ENCODE measurements at regions not wholly inside any gene's neighbourhood (a gene's known extent, or its start where the extent isn't known, plus 50 kb on each side); places are given as distances from the start of the nearest gene placed in this dataset.

- H3K4me3 ChIP-seq (ENCODE audit: low read length) = no peak overlapping the region
- no peaks in the 10 kb centered on the region for H3K36me3 Mint-ChIP-seq (ENCODE audit: low read depth)
- H3K9me3 ChIP-seq (ENCODE audit: control insufficient read depth in 1 of 2, insufficient read depth in 1 of 2, low read length in 2 of 2) = peaks cover 0 to 9% of the 10 kb centered on the region in 2 experiments
- intact Hi-C loops (cut with DNase I, micrococcal nuclease) = no loop called here
- no peak for TF ChIP-seq CTCF (IDR thresholded peaks at IDR 0.05)
- CTCF ChIA-PET = no interaction called here
- DNase-seq = no peak
- peaks cover 17% of the 10 kb centered on the region for H3K27me3 Mint-ChIP-seq
- H3K4me3 Mint-ChIP-seq = no peak overlapping the region
- H3K4me1 Mint-ChIP-seq (ENCODE audit: low read depth) = no peaks in the 10 kb centered on the region
- no peak overlapping the region for H3K27ac ChIP-seq (ENCODE audit: low read depth in 1 of 2, low read length in 2 of 2)
- no peak overlapping the region for H3K27ac Mint-ChIP-seq
- ATAC-seq (ENCODE audit: poor library complexity) = no peak
- no peaks in the 10 kb centered on the region for H3K9me3 Mint-ChIP-seq
- H3K4me1 ChIP-seq (ENCODE audit: insufficient read depth, low read length) = no peaks in the 10 kb centered on the region
- POLR2A ChIA-PET = no interaction called here
- no peaks in the 10 kb centered on the region for H3K36me3 ChIP-seq (ENCODE audit: insufficient read depth, low read length)
- H3K27me3 ChIP-seq (ENCODE audit: control insufficient read depth in 1 of 2, insufficient read depth in 2 of 2, low read length in 2 of 2) = no peaks in the 10 kb centered on the region
Observed at GRCh38 chr14:95026851-95027463, 130.4 kb downstream of the DICER1 start.

DNA sequence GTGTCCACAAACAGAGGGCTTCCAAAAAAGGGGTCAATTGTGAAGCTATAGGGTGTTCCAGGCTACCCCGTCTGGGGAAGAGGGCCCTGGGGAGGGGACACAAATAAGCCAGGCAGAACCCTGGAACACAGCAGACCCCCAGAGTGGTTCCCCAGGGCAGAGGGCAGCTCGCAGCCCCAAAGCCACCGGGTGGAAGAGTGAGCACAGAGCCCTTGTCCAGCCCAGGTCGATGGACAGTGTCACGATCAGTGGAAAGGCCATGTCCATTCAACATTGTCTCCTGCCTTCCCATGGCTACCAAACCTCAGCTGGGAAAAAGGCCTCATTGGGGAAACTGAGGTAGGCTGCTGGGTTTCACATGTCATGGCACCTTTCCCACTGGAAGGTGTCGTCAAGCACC lies 131.4 kb downstream of the DICER1 start:
- Histone ChIP-seq H3K4me3 (ENCODE audit: low read length) (no peak overlapping the region), H3K4me1 (ENCODE audit: insufficient read depth, low read length) (no peaks in the 10 kb centered on the region), H3K9me3 (ENCODE audit: control insufficient read depth in 1 of 2, insufficient read depth in 1 of 2, low read length in 2 of 2) (peaks cover 0 to 9% of the 10 kb centered on the region in 2 experiments), H3K27me3 (ENCODE audit: control insufficient read depth in 1 of 2, insufficient read depth in 2 of 2, low read length in 2 of 2) (no peaks in the 10 kb centered on the region), H3K36me3 (ENCODE audit: insufficient read depth, low read length) (no peaks in the 10 kb centered on the region), H3K27ac (ENCODE audit: low read depth in 1 of 2, low read length in 2 of 2) (no peak overlapping the region)
- intact Hi-C loops (cut with DNase I, micrococcal nuclease) = no loop called here
- CTCF ChIA-PET = no interaction called here
- H3K4me3 Mint-ChIP-seq = no peak overlapping the region
- ATAC-seq (ENCODE audit: poor library complexity) = no peak
- H3K27me3 Mint-ChIP-seq = peaks cover 17% of the 10 kb centered on the region
- POLR2A ChIA-PET = no interaction called here
- DNase-seq = no peak
- no peaks in the 10 kb centered on the region for H3K9me3 Mint-ChIP-seq
- H3K36me3 Mint-ChIP-seq (ENCODE audit: low read depth) = no peaks in the 10 kb centered on the region
- peaks cover 2% of the 10 kb centered on the region for H3K4me1 Mint-ChIP-seq (ENCODE audit: low read depth)
- no peak for TF ChIP-seq CTCF (IDR thresholded peaks at IDR 0.05)
- H3K27ac Mint-ChIP-seq = no peak overlapping the region

GRCh38 chr14:95025218-95025617 lies 132.1 kb downstream of the DICER1 start:
- CTCF ChIA-PET = no interaction called here
- Mint-ChIP-seq H3K9me3 (no peaks in the 10 kb centered on the region), H3K36me3 (ENCODE audit: low read depth) (no peaks in the 10 kb centered on the region), H3K27me3 (peaks cover 17% of the 10 kb centered on the region), H3K27ac (no peak overlapping the region), H3K4me3 (no peak overlapping the region), H3K4me1 (ENCODE audit: low read depth) (peaks cover 8% of the 10 kb centered on the region)
- intact Hi-C loops (cut with DNase I, micrococcal nuclease) = no loop called here
- TF ChIP-seq CTCF (IDR thresholded peaks at IDR 0.05) = no peak
- Histone ChIP-seq H3K4me3 (ENCODE audit: low read length) (no peak overlapping the region), H3K36me3 (ENCODE audit: insufficient read depth, low read length) (no peaks in the 10 kb centered on the region), H3K9me3 (ENCODE audit: control insufficient read depth in 1 of 2, insufficient read depth in 1 of 2, low read length in 2 of 2) (peaks cover 0 to 9% of the 10 kb centered on the region in 2 experiments), H3K27ac (ENCODE audit: low read depth in 1 of 2, low read length in 2 of 2) (no peak overlapping the region), H3K4me1 (ENCODE audit: insufficient read depth, low read length) (no peaks in the 10 kb centered on the region), H3K27me3 (ENCODE audit: control insufficient read depth in 1 of 2, insufficient read depth in 2 of 2, low read length in 2 of 2) (no peaks in the 10 kb centered on the region)
- DNase-seq (no peak), ATAC-seq (ENCODE audit: poor library complexity) (no peak)
- POLR2A ChIA-PET = no interaction called here
